ENCODE measurements at regions not wholly inside any gene's neighbourhood (a gene's known extent, or its start where the extent isn't known, plus 50 kb on each side); places are given as distances from the start of the nearest gene placed in this dataset.
"Not testable (repeated sequence)": the region's sequence is repeated elsewhere in the genome, so short reads cannot be mapped to it uniquely, and the experiment has no call there.

GRCh38 chr22:47495110-47495509, 732.7 kb downstream of the TBC1D22A start:
- in situ Hi-C loops (cut with HindIII; ENCODE audit: low pct_unique_long_range_greater_than_20kb, low sequenced_read_pairs) = no loop called here
- H3K4me1 ChIP-seq (ENCODE audit: control insufficient read depth, insufficient read depth, low read length) = no peaks in the 10 kb centered on the region
- no peaks in the 10 kb centered on the region for H3K36me3 ChIP-seq (ENCODE audit: control insufficient read depth, insufficient read depth, low read length)
- no TSS peak for BruUV-seq (replicated peaks)
- ChIA-PET POLR2A (no interaction called here), CTCF (no interaction called here)
- H3K27me3 ChIP-seq (ENCODE audit: control insufficient read depth, insufficient read depth, low read length) = no peaks in the 10 kb centered on the region; the same call in 1 of the 2 replicates
- no peak for ATAC-seq
- H3K27ac ChIP-seq (ENCODE audit: low read length) = no peak overlapping the region
- H3K9me3 ChIP-seq (ENCODE audit: control insufficient read depth, insufficient read depth, low read depth, low read length) = no peaks in the 10 kb centered on the region
- intact Hi-C loops (cut with micrococcal nuclease; ENCODE audit: unreplicated experiment) = no loop called here
- no peak for DNase-seq (ENCODE audit: low read depth, low spot score)
- H3K4me3 ChIP-seq (ENCODE audit: low read depth in 2 of 2, low read length in 2 of 2) = no peak overlapping the region
- TF ChIP-seq POLR2AphosphoS5 (IDR thresholded peaks at IDR 0.05; ENCODE audit: low read depth, low read length) (no peak), CTCF (IDR thresholded peaks at IDR 0.05) (no peak), REST (IDR thresholded peaks at IDR 0.05; ENCODE audit: insufficient read depth in 1 of 2, low read depth in 2 of 2, low read length in 1 of 2) (no peak), TCF7L2 (IDR thresholded peaks at IDR 0.05; ENCODE audit: low read depth, low read length) (no peak), SIN3A (IDR thresholded peaks at IDR 0.05; ENCODE audit: borderline replicate concordance, insufficient read depth, low read depth, low read length) (no peak)

DNA sequence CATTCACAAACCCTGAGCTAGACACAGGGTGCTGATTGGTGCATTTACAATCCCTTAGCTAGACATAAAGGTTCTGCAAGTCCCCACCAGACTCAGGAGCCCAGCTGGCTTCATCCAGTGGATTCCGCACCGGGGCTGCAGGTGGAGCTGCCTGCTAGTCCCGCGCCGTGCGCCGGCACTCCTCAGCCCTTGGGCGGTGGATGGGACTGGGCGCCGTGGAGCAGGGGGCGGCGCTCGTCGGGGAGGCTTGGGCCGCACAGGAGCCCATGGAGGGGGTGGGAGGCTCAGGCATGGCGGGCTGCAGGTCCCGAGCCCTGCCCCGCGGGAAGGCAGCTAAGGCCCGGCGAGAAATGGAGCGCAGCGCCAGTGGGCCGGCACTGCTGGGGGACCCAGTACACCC, 725.7 kb downstream of the TBC1D22A start:
- not testable (repeated sequence) for ATAC-seq

GRCh38 chr22:47486569-47487312, 724.3 kb downstream of the TBC1D22A start:
- TF ChIP-seq REST (IDR thresholded peaks at IDR 0.05; ENCODE audit: insufficient read depth in 1 of 2, low read depth in 2 of 2, low read length in 1 of 2) (no peak), SIN3A (IDR thresholded peaks at IDR 0.05; ENCODE audit: borderline replicate concordance, insufficient read depth, low read depth, low read length) (no peak), CTCF (IDR thresholded peaks at IDR 0.05) (no peak), POLR2AphosphoS5 (IDR thresholded peaks at IDR 0.05; ENCODE audit: low read depth, low read length) (no peak), TCF7L2 (IDR thresholded peaks at IDR 0.05; ENCODE audit: low read depth, low read length) (no peak)
- no peaks in the 10 kb centered on the region for H3K9me3 ChIP-seq (ENCODE audit: control insufficient read depth, insufficient read depth, low read depth, low read length)
- DNase-seq (ENCODE audit: low read depth, low spot score) (no peak), ATAC-seq (no peak)
- H3K27me3 ChIP-seq (ENCODE audit: control insufficient read depth, insufficient read depth, low read length) = no peaks in the 10 kb centered on the region
- ChIA-PET POLR2A (no interaction called here), CTCF (no interaction called here)
- in situ Hi-C loops (cut with HindIII; ENCODE audit: low pct_unique_long_range_greater_than_20kb, low sequenced_read_pairs) (no loop called here), intact Hi-C loops (cut with micrococcal nuclease; ENCODE audit: unreplicated experiment) (no loop called here)
- no peaks in the 10 kb centered on the region for H3K4me1 ChIP-seq (ENCODE audit: control insufficient read depth, insufficient read depth, low read length)
- H3K36me3 ChIP-seq (ENCODE audit: control insufficient read depth, insufficient read depth, low read length) = no peaks in the 10 kb centered on the region
- H3K27ac ChIP-seq (ENCODE audit: low read length) = no peak overlapping the region
- no peak overlapping the region for H3K4me3 ChIP-seq (ENCODE audit: low read depth in 2 of 2, low read length in 2 of 2)
- no TSS peak for BruUV-seq (replicated peaks)

More for the DNA sequence above, 725.7 kb downstream of the TBC1D22A start:
- H3K36me3 ChIP-seq (ENCODE audit: control insufficient read depth, insufficient read depth, low read length); intact Hi-C loops (cut with micrococcal nuclease; ENCODE audit: unreplicated experiment); H3K27me3 ChIP-seq (ENCODE audit: control insufficient read depth, insufficient read depth, low read length); H3K4me1 ChIP-seq (ENCODE audit: control insufficient read depth, insufficient read depth, low read length); DNase-seq (ENCODE audit: low read depth, low spot score); in situ Hi-C loops (cut with HindIII; ENCODE audit: low pct_unique_long_range_greater_than_20kb, low sequenced_read_pairs); BruUV-seq (replicated peaks); H3K27ac ChIP-seq (ENCODE audit: low read length); H3K9me3 ChIP-seq (ENCODE audit: control insufficient read depth, insufficient read depth, low read depth, low read length); CTCF ChIA-PET; H3K4me3 ChIP-seq (ENCODE audit: low read depth in 2 of 2, low read length in 2 of 2): not testable (repeated sequence)
- POLR2A ChIA-PET = interaction anchor here (0.6 kb wide), 1 partner anchor 1237 kb away, joined by 5 read pairs; no protein-coding TSS in a partner anchor

Measured in Panc1 (cell line).